ENCODE measurements at regions not wholly inside any gene's neighbourhood (a gene's known extent, or its start where the extent isn't known, plus 50 kb on each side); places are given as distances from the start of the nearest gene placed in this dataset.

GRCh38 chr3:13688034-13688433 is 139.1 kb downstream of the FBLN2 start:
- DNase-seq, result no peak

Measured in activated T-cell treated with anti-CD3 and anti-CD28 coated beads, Interleukin-2, amount 50 U/mL, for 48 hours (primary cell).